Choroid plexus epithelial cell (primary cell): ENCODE measurements at regions not wholly inside any gene's neighbourhood (a gene's known extent, or its start where the extent isn't known, plus 50 kb on each side); places are given as distances from the start of the nearest gene placed in this dataset.

Experiments
- DNase-seq: peaks from one replicate; pipeline ENCODE4 v3.0.0-alpha.2; 2010; ENCODE audit warnings: low read depth
- H3K4me3 ChIP-seq: 2 replicates; pipeline ENCODE4 v1.5.1; 2011; ENCODE audit warnings: low read depth, mild to moderate bottlenecking, control low read depth, low read length, moderate library complexity
- CTCF ChIP-seq: conservative IDR thresholded peaks from 2 replicates; pipeline ENCODE4 v1.5.1; 2011; ENCODE audit warnings: low read depth, mild to moderate bottlenecking, control low read depth, inconsistent platforms, low read length, moderate library complexity

GRCh38 chr7:65251851-65252620, 121.6 kb upstream of the ZNF92 start:
- DNase-seq, result peak; percentile 66
- H3K4me3 ChIP-seq, result peak overlapping the region; percentile 87
- no peak for TF ChIP-seq CTCF

GRCh38 chr7:65250697-65251395, 122.8 kb upstream of the ZNF92 start:
- TF ChIP-seq CTCF, result no peak
- DNase-seq, result no peak
- no peak overlapping the region for H3K4me3 ChIP-seq

- DNase-seq, result no peak
- no peak overlapping the region for H3K4me3 ChIP-seq
- TF ChIP-seq CTCF, result no peak
Measured at GRCh38 chr7:65250216-65250615, 123.4 kb upstream of the ZNF92 start.

- TF ChIP-seq CTCF, result no peak
- DNase-seq, result no peak
- H3K4me3 ChIP-seq, result no peak overlapping the region
Measured at GRCh38 chr7:65247491-65247890, 126.2 kb upstream of the ZNF92 start.

GRCh38 chr7:65239707-65240352, 133.8 kb upstream of the ZNF92 start:
- H3K4me3 ChIP-seq, result peak overlapping the region; percentile 65
- TF ChIP-seq CTCF, result no peak
- peak; percentile 19 for DNase-seq

- DNase-seq, result no peak
- peak overlapping the region; percentile 65 for H3K4me3 ChIP-seq
Measured at GRCh38 chr7:65239324-65239706, 134.3 kb upstream of the ZNF92 start.

More at GRCh38 chr7:65239324-65239706, 134.3 kb upstream of the ZNF92 start:
- TF ChIP-seq CTCF, result no peak
